Ishikawa (cell line): ENCODE measurements at regions not wholly inside any gene's neighbourhood (a gene's known extent, or its start where the extent isn't known, plus 50 kb on each side); places are given as distances from the start of the nearest gene placed in this dataset.

ENCODE experiments used
- CEBPB ChIP-seq: IDR thresholded peaks from 2 replicates; pipeline ENCODE4 v1.6.1; 2012
- CREB1 ChIP-seq: IDR thresholded peaks from 2 replicates; pipeline ENCODE4 v1.6.1; 2012; ENCODE audit warnings: low read depth
- EGR1 ChIP-seq: IDR thresholded peaks from 2 replicates; pipeline ENCODE4 v1.6.1; 2012
- EP300 ChIP-seq: IDR thresholded peaks from 2 replicates; pipeline ENCODE4 v1.6.1; 2012; ENCODE audit warnings: borderline replicate concordance
- FOXM1 ChIP-seq: IDR thresholded peaks from 2 replicates; pipeline ENCODE4 v1.6.1; 2012; ENCODE audit warnings: low read depth, borderline replicate concordance
- NFIC ChIP-seq: IDR thresholded peaks from 2 replicates; pipeline ENCODE4 v1.6.1; 2012
- RAD21 ChIP-seq: IDR thresholded peaks from 2 replicates; pipeline ENCODE4 v1.6.1; 2012; ENCODE audit warnings: low read depth
- TAF1 ChIP-seq: IDR thresholded peaks from 2 replicates; pipeline ENCODE4 v1.6.1; 2012; ENCODE audit warnings: low read depth, mild to moderate bottlenecking
- TCF12 ChIP-seq: IDR thresholded peaks from 2 replicates; pipeline ENCODE4 v1.6.1; 2012; ENCODE audit warnings: low read depth
- TEAD4 ChIP-seq: IDR thresholded peaks from 2 replicates; pipeline ENCODE4 v1.6.1; 2012
- YY1 ChIP-seq: IDR thresholded peaks from 2 replicates; pipeline ENCODE4 v1.6.1; 2012; ENCODE audit warnings: low read depth
- ZBTB7A ChIP-seq: IDR thresholded peaks from 2 replicates; pipeline ENCODE4 v1.6.1; 2012; ENCODE audit warnings: low read depth
- TF ChIP-seq, protein P1 (sequence below): IDR thresholded peaks from 2 replicates; pipeline ENCODE4 v1.6.1; 2012
- TF ChIP-seq, protein P2 (sequence below): IDR thresholded peaks from 2 replicates; pipeline ENCODE4 v1.6.1; 2012
- TF ChIP-seq, protein P3 (sequence below): IDR thresholded peaks from 2 replicates; pipeline ENCODE4 v1.6.1; 2012; ENCODE audit warnings: low read depth, mild to moderate bottlenecking

DNA sequence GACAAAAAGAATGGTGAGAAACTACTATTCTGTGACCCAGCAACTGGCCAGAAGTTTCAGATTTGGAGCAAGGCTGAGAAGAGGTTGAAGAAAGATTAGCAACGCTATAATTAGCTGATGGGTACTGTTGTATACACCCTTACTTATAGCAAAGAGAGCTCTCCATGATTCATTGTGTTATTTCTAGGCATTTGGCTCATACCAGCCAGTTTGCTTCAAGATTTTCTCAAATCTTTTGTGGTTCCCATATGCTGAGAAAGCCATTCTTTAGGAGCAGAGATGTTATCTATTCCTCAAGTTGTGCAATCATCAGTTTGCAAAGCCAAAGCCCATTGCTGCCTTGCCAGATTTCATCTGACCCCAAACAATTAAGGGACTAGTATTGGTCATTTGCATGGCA, 179.4 kb downstream of the ETS1 start:
- TF ChIP-seq, protein P1, sequence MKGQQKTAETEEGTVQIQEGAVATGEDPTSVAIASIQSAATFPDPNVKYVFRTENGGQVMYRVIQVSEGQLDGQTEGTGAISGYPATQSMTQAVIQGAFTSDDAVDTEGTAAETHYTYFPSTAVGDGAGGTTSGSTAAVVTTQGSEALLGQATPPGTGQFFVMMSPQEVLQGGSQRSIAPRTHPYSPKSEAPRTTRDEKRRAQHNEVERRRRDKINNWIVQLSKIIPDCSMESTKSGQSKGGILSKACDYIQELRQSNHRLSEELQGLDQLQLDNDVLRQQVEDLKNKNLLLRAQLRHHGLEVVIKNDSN: no peak
- TF ChIP-seq FOXM1: no peak
- TF ChIP-seq TAF1: no peak
- TF ChIP-seq TCF12: no peak
- no peak for TF ChIP-seq NFIC
- TF ChIP-seq, protein P2, sequence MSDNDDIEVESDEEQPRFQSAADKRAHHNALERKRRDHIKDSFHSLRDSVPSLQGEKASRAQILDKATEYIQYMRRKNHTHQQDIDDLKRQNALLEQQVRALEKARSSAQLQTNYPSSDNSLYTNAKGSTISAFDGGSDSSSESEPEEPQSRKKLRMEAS: no peak
- no peak for TF ChIP-seq RAD21
- no peak for TF ChIP-seq EGR1

DNA sequence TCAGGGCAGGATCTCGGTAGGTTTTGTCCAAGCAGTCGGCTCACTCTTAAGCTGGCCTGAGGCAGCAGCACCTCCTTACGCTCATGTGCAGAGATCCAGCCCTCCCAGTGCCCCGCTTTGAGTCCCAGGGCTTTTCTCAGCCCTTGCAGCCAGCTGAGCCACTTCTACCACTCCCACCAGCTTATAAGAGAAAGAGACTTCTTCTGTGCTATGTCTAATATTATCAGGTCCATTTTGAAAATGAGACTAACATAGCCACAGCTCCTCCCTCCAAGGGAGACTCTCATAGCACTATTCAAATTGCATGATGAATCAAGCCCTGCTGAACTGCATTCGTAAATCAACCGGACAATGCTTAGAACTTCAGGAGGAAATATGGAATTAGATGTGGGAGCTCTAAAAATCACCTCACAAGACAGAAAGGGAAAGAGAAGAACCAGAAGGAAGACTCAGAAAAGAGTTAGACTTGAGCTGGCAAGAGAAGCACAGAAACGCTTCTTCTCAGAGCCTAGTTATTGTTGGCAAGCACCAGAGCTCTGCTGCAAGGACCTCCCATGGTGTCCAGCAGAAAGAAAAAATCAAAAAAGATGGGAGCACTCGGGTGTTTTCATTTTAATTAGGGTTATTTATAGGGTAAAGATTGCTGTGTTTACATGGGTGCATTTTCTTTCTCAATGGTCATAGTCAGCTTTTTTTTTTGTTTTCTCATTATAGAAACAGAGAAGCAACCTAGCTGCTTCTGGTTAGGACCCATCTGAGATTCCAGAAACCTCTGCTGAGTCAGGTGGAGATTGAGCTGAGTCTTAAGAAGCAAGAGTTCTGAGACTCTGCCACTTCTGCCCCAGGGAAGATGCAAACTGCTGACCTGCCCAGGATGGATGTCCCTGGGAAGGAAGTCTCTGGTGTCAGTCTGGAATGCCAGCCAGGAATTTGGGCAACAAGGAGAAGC, 181.4 kb downstream of the ETS1 start:
- no peak for TF ChIP-seq FOXM1
- TF ChIP-seq TCF12: no peak
- TF ChIP-seq TEAD4: no peak
- TF ChIP-seq ZBTB7A: no peak
- TF ChIP-seq, protein P2: no peak
- TF ChIP-seq, protein P1: no peak
- TF ChIP-seq RAD21: no peak
- no peak for TF ChIP-seq NFIC

DNA sequence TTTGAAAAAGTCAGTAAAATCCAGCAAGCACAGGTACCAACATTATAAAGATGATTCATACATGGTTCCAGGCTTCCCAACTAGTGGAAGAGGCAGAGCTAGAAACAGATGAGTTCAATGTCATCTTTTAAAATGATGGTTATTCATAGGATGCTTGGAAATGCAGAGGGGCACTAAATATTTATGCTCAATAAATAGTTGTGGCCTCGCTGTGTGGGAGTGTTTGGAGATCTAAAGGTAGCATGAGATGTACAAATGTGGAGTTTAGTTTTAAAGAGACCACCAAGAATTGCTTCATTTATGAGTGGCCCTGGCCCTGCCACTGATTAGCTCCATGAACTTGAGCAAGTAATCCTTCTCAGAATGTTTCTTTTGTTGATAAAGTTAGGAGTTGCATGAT, 182.2 kb downstream of the ETS1 start:
- TF ChIP-seq NFIC: no peak
- no peak for TF ChIP-seq TCF12
- TF ChIP-seq, protein P2: no peak
- no peak for TF ChIP-seq FOXM1
- no peak for TF ChIP-seq TEAD4
- TF ChIP-seq CREB1: no peak
- TF ChIP-seq RAD21: no peak
- no peak for TF ChIP-seq ZBTB7A
- TF ChIP-seq EGR1: no peak
- TF ChIP-seq, protein P3, sequence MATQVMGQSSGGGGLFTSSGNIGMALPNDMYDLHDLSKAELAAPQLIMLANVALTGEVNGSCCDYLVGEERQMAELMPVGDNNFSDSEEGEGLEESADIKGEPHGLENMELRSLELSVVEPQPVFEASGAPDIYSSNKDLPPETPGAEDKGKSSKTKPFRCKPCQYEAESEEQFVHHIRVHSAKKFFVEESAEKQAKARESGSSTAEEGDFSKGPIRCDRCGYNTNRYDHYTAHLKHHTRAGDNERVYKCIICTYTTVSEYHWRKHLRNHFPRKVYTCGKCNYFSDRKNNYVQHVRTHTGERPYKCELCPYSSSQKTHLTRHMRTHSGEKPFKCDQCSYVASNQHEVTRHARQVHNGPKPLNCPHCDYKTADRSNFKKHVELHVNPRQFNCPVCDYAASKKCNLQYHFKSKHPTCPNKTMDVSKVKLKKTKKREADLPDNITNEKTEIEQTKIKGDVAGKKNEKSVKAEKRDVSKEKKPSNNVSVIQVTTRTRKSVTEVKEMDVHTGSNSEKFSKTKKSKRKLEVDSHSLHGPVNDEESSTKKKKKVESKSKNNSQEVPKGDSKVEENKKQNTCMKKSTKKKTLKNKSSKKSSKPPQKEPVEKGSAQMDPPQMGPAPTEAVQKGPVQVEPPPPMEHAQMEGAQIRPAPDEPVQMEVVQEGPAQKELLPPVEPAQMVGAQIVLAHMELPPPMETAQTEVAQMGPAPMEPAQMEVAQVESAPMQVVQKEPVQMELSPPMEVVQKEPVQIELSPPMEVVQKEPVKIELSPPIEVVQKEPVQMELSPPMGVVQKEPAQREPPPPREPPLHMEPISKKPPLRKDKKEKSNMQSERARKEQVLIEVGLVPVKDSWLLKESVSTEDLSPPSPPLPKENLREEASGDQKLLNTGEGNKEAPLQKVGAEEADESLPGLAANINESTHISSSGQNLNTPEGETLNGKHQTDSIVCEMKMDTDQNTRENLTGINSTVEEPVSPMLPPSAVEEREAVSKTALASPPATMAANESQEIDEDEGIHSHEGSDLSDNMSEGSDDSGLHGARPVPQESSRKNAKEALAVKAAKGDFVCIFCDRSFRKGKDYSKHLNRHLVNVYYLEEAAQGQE: no peak
- no peak for TF ChIP-seq YY1

DNA sequence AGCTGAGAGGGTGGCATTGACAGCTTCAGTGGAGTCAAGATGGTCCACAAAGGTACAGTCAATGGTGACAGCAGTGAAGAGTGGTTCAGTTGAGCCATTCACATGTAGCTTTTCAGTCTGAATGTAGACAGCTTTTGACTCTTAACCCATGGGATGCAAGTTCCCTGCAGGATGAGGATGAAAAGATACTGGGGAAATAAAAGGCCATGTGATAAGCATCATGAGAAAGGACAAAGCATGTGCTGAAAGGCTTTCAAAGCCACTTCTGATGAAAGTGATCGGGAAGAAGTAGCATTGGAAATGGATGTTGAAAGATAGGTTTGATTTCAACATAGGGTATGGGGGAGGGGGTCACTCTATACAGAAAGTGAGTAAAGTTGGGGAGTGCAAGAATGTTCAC, 182.9 kb downstream of the ETS1 start:
- TF ChIP-seq YY1: no peak

DNA sequence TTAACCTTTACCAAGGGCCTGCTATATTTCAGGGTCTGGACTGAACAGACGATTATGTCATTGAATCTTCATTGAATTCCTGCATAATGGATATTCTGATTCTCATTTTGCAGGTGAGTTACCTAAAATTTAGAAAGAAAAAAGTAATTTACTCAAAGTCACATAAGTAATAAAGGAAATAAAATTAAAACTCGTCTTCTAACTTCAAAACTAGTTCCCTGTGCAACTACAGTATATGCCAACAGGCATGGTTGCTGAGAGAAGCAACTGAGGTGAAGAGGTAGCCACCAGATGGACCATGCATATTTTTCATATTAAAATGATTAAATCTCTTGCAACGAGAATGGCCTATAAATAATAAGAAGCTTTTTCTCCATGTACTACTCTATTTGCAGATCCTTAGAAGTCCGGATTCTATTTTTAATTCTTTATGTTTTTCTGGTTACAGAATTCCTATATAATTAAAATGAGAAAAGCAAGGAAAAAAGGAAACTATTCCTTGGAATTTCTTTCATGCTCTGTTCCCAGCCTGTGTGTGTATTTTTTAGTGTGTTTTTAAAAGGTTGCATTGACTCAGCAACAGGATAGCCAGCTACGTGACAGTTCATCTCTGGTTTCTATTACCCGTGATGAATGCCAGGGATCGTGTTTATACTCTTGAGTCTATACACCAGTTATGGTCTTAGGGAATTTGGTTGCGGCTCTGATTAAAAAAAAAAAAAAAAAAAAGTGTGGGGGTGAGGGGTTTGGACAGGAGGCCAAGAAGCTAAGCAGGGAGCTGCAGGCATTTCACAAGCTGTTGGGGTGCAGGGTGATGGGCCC, 186.8 kb downstream of the ETS1 start:
- TF ChIP-seq, protein P3: no peak
- TF ChIP-seq FOXM1: no peak
- TF ChIP-seq CREB1: no peak
- TF ChIP-seq, protein P2: no peak
- TF ChIP-seq EP300: no peak
- no peak for TF ChIP-seq YY1
- TF ChIP-seq RAD21: no peak
- TF ChIP-seq NFIC: no peak
- TF ChIP-seq EGR1: no peak
- no peak for TF ChIP-seq CEBPB
- no peak for TF ChIP-seq TAF1
- no peak for TF ChIP-seq ZBTB7A
- TF ChIP-seq, protein P1: no peak
